Fibroblast of peridontal ligament (primary cell): ENCODE measurements at regions not wholly inside any gene's neighbourhood (a gene's known extent, or its start where the extent isn't known, plus 50 kb on each side); places are given as distances from the start of the nearest gene placed in this dataset.
"Not testable (repeated sequence)": the region's sequence is repeated elsewhere in the genome, so short reads cannot be mapped to it uniquely, and the experiment has no call there.

Experiments
- DNase-seq: peaks from one replicate; pipeline ENCODE4 v3.0.0-alpha.2; 2010; ENCODE audit errors: extremely low read depth

DNA sequence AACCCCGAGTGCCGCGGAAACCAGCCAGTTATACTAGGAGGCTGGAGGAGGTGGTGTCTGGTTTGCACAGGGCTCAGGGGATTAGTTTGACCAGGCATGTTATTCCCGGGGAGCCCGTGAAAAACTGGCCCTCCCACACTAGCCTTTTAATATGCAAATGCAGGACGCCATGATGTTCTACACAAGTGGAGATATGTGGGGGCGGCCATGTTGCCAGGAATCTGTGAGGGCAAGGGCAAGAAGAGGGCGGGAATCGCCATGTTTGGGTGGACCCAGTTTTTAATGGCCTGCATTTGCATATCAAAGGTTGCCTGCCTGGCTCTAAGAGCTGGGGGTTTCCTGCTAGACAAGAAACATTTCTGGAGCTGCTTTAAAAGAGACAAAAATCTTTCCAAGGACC is 940.7 kb downstream of the CDH18 start:
- no peak for DNase-seq

DNA sequence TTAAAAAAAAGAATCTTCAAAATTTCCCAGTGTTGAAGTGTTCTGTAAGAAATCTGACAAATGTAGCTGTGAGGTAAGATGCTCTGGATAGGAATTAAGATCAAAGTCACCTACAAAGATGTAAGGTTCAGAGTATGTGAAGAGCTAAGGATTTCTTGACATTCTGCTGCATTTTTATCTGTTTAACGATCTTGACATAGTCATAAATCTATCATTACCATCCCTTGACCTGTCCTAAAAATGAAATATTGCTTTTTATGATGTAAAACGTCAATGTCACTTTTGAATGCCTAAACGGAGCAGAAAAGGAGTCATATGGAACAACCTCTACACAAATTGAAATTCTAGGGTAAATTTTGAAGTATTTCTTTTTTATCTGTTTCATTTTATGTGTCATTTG is 939.3 kb downstream of the CDH18 start:
- no peak for DNase-seq

DNA sequence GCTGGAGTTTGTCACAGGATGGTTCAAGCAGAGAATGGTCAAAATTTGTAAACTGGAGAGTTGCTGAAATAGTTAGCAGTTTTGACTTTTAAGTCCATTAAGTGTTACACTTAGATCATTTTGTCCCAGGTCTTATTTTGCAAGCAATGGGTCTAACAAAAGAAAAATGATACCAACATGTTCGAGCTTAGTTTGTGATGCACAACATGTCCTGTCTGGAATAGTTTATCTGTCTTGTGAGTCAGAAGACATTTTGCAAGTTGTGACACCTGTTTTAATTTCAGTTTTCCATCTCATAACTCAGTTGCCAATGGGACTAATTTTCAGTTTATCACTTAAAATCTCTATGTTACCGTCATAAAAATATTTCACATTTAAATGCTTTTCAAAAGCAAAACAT is 929.8 kb downstream of the CDH18 start:
- DNase-seq, result no peak

DNA sequence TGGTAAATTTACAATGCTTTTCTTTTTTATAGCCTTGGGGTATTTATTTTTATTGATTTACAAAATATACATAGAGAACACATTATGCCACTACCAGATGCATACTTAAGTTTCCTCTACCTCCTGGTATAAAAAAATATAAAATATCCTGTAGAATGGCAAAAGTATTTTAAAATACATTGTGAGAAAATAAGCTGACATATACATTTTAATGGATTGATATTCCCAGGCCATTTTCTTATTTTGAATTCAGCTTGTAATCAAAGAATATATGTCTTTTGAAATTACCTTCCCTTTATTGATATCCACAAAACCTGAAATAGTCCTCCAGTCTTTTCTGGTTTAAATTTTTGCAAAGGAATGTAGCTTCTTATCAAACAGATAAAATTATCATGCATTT is 923.9 kb downstream of the CDH18 start:
- no peak for DNase-seq

DNA sequence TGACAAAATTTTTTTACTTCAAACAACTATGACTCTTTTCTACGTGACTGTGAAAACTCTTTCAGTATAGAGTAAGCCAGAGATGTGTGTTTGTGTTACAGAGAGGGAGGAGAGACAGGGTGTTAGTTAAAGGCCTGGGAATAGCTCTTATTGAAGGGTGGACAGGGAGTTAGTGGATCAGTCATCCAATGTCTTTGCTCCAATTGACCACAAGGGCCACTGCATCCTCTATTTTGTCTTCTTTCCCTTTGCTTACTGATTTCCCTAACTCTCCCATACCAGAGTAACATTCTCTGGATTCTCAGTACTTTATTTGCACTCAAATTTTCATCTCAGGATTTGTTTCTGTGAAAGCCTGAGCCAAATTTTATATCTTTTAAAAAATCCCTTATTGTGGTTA is 920.3 kb downstream of the CDH18 start:
- no peak for DNase-seq

DNA sequence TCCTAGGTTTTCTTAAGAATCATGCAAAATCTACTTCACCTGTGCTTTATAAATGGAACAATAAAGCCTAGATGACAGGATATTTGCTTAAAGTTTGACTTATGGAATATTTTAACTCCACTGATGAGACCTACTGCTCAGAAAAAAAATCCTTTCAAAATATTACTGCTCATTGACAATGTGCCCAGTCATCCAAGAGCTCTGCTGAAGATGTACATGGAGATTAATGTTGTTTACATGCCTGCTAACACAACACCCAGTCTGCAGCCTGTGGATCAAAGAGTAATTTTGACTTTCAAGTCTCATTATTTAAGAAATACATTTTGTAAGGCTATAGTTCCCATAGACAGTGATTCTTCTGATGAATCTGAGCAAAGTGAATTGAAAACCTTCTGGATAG is 889.6 kb downstream of the CDH18 start:
- no peak for DNase-seq

DNA sequence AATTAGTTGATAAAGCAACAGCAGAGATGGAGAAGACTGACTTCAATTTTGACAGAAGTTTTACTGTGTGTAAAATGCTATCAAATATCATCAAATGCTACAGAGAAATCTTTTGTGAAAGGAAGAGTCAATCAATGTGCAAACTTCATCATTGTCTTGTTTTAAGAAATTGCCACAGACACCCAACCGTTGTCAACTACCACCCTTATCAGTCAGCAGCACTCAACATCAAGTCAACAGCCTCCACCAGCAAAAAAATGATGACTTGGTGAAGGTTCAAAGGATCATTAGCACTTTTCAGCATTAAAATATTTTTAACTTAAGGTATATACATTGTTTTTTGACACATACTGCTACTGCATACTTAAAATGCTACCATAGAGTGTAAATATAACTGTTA is 888.8 kb downstream of the CDH18 start:
- no peak for DNase-seq

DNA sequence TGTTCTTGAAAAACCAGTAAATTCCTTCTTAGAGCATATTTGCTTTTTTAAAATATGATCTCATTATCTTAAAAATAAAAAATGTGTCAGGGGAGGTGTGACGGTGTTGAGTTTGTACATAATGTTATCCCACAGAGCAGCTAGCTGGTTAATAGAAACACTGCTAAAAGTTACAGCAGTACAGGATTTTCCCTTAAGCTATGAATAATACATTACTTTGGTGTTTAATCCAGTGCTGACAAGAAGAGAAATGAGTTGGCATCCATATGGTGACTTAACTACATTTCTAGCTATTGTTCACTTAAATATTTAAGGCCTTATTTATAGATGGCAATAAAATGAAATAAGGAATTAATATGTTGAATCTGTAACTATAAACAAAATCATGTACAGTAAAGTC is 883.1 kb downstream of the CDH18 start:
- no peak for DNase-seq

DNA sequence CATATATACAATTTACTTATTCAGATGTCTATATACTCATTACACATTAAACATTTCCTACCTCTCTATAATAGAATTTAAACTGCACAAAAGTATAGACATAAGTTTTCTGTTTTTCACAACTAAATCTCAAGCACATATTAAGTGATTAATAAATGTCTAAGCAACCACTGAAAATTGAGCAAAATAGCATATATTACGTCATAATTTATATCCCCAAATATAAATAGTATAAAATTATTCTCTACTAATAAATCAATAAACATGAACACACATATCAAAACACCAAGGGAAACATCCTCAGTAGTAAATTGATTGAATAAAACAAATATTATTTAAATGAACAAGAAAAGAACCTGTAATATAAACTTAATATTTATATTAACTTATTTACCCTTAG is 865.1 kb downstream of the CDH18 start:
- no peak for DNase-seq

DNA sequence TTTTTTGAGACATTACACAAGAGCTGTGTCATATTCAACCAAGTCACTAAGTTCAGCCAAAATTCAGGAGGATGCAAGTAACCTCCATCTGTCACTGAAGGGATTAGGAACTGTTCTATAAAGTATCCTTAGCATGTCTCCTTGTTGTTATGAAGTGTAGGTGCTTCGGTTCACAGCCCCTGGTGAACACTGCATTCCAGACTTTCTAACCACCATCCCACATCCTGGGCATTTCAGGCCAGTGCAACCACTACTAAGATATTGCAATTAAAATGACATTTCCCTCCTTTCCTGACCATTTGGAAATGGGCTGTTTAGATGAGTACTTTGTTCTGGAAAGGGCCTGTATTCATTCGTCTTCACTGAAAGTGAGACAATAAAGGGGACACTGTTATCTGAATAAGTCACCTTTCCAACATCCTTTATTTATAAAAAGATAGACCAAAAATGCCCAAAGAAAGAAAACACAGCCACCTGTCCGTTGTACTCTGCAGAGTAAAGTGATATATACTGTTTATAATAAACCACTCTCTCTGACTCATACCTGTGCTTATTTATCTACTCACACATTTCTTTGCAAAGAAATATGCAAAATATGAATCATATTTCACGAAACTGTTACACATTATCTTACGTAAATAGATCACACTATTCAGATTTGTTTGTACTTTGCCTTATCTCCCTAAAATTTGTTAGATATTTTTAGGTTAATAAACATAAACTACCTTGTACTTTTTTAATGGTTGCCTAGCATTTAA is 861.9 kb downstream of the CDH18 start:
- DNase-seq, result no peak

DNA sequence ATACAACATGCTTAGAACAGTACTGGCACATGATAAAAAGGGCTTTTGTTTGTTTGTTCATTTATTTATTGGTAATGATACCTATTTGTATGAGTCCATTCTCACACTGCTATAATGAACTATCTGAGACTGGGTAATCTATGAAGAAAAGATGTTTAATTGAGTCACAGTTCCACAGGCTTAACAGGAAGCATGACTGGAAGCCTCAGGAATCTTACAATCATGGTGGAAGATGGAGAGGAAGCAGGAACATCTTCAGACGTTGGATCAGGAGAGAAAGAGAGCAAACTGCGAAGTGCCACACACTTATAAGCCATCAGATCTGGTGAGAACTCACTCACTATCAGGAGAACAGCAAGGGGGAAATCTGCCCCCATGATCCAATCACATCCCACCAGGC is 847.7 kb downstream of the CDH18 start:
- DNase-seq, result no peak

DNA sequence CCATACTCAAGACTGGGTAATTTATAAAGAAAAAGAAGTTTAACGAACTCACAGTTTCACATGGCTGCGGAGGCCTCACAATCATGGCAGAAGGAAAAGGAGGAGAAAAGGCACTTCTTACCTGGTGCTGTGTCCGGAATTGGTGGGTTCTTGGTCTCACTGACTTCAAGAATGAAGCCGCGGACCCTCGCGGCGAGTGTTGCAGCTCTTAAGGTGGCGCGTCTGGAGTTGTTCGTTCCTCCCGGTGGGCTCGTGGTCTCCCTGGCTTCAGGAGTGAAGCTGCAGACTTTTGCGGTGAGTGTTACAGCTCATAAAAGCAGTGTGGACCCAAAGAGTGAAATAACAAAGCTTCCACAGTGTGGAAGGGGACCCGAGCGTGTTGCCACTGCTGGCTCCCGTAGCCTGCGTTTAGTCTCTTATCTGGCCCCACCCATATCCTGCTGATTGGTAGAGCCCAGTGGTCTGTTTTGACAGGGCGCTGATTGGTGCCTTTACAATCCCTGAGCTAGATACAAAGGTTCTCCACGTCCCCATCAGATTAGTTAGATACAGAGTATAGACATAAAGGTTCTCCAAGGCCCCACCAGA is 846.0 kb downstream of the CDH18 start:
- DNase-seq, result not testable (repeated sequence)

DNA sequence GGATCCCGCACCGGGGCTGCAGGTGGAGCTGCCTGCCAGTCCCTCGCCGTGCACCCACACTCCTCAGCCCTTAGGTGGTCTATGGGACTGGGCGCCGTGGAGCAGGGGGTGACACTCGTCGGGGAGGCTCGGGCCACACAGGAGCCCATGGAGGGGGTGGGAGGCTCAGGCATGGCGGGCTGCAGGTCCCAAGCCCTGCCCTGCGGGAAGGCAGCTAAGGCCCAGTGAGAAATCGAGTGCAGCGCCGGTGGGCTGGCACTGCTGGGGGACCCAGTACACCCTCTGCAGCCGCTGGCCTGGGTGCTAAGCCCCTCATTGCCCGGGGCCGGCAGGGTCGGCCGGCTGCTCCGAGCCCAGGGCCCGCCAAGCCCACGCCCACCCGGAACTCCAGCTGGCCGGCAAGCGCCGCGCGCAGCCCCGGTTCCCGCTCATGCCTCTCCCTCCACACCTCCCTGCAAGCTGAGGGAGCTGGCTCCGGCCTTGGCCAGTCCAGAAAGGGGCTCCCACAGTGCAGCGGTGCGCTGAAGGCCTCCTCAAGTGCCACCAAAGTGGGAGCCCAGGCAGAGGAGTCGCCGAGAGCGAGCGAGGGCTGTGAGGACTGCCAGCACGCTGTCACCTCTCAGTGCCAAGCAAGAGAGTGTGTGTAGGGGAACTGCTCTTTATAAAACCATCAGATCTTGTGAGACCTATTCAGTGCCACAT is 845.1 kb downstream of the CDH18 start:
- not testable (repeated sequence) for DNase-seq

DNA sequence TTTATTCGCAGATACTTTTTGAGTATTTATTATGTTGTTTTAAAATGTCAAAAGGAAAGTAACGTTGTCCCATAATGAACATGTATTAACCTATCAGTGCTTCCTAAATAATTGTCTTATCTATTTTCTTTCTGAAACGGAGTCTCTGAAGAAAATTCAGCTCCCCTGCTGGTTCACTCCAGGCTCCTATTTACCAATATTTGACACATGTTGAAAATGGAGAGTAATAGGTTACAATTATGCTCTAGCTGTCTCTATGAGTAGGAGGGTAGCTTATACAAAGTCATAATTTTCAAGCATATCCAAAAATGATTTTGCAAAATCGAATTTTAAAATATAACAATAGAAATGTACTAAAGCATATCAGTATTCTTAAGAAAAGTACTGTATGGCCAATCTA is 844.1 kb downstream of the CDH18 start:
- no peak for DNase-seq

DNA sequence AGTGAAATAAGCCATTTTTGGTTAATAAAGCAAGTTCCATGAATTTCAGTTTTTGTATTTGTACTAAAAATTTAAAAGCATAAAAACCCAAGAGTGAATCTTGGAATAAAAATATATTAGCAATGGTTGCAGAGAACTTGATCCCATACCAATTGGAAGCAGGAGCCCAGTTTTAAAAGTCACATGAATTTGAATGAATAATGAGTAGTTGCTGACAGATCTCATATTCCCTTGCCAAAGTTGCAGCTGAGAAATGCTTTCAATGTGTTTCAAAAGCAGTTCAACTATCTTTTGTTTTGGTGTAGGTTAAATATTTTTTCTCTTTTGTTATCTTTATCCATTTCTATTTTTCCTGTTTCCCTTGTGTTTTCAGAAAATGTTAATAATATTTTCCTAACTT is 818.6 kb downstream of the CDH18 start:
- DNase-seq, result no peak

DNA sequence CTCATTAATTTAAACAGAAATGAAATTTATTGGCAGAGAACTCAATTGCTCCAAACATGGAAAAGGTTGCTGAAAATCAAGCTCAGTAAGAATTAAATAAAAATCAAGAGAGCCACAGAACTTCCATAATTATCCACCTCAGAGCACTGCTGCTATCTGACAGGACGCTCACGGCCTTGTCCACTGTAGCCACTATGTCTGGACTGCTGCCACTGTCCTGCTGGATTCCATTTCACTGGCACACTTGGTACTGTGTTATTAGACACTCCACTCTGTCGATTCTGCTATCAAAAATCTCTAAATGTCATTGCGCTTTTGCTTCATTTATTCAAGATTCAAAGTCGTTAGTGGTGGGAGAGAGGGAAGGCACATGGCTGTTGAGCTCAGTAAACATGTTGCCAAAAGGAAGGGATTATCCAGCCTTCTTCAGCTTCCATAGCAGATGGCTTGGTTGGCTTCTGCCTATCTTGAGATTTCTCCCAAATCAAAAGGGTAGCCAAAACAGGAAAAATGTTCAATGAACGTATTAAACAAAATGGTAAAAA is 815.0 kb downstream of the CDH18 start:
- DNase-seq, result no peak

DNA sequence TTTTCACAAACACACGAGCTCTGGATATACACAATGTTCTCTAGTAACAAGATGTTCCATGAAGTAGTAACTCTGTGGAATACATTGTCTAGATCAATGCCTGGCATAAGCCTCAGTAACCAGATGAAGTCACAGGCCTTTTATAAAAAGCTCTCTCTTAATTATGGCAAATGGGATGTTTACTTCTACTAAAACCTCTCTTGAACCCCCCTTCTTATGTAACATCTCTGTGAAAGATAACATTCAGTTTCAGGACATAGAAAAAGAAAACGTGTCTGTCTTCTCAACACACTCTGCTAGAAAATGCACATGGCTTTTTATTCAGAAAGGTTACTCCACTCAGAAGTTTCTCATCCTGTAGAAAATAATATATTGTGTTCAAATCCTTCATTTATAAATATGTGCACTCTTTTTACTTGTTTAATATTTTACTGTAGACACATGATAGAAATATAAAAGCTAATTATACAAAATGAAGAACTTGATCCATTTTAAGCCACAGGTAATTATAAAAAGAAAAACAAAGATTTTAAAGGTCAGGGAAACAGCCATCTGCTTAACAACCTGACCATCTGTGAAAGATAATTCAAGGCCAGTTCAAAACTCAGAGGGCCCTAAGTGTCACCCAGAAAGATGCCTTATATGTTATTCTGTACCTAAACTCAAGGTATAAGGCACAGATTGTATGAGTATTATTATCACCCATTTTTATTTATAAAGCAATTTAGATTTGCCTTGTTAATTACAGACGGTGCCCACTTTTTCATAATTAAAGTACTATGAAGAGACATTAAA is 812.0 kb downstream of the CDH18 start:
- DNase-seq, result no peak

DNA sequence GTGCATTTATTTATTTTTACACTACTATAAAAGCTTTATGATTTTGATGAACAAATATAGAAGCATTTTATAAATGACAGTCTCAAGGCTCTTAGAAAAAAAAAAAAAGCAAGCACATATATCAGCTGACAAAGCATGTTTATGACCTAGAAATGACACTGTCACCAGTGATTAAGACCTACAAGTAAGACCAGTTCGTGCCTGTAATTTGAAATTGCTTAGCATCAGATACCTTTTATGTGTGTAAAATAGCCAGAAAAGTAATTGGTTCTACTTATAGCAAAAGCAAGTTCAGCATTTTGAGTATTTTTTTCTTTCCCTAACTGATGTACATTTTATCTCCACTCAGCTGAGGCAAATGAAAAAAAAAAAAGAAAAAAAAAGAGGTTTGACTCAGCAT is 808.4 kb downstream of the CDH18 start:
- no peak for DNase-seq

DNA sequence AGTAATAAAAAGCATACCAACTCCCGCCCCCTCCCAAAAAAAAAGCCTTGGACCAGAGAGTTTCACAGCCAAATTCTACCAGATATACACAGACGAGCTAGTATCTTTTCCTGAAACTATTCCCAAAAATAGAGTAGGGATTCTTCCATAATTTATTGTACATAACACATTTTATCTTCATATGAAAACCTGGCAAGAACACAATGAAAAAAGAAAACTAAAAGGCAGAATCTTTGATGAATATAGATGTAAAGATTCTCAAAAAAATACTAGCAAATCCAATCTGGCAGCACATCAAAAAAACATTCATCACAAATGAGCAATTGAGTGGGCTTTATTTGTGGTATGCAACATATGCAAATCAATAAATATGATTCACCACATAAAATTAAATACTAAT is 798.8 kb downstream of the CDH18 start:
- DNase-seq, result no peak

DNA sequence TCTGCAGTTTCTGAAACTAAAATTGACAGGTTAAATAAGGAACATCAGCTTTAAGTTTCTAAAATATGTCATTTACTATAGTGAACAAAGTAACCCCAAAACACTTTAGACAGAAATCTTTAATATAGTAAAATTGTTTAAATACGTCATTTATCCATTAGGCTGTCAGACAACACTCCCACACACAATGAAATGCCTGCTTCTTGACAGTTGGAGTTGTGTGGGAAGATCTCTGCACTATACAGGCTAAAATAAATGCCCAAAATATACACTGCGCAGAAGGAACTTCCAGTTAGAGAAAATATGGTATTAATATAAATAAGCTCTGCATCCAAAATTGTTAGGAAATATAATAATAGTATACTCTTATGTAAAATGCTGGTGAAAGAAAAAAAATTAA is 794.4 kb downstream of the CDH18 start:
- no peak for DNase-seq

DNA sequence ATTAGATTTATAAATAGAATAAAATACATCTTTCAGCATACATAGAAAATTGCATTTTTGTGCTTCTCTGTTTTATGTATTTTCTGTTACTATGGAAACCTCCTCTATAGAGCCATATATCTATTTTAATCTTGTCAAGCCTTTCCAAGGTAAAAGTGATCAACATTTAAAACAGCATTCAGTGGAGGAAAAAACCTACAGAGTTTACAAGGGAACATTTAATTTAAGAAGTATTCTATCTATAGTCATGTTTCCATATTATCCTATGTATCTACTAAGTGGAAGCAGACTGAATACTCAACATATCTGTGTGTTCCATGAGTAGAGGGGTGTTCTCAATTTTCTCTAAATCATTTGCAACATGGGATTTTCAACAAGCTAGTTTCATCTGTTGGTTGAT is 791.4 kb downstream of the CDH18 start:
- DNase-seq, result no peak

DNA sequence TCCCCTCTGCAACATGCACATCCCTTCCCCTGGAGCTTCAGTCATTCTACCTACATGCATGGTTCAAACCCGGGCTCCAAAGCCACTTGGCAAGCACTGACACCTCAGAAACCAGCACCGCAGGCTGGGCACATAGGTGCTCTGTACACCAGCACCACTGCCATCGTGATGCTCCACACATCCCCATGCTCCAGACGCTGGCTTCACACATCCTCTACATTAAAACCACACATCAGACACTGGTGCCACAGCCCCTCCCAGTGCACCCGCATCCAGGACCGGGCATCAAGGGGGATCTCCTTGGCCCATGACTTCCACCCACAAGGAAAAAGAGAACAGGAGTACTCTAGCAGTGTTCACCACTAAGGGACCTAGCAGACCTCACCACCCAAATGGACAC is 787.7 kb downstream of the CDH18 start:
- DNase-seq, result no peak
